ENCODE measurements at regions not wholly inside any gene's neighbourhood (a gene's known extent, or its start where the extent isn't known, plus 50 kb on each side); places are given as distances from the start of the nearest gene placed in this dataset.
A peak's percentile ranks its signal among the peaks of the same experiment; 100 is the strongest.

GRCh38 chr2:155332016-155332415 lies 633.5 kb downstream of the KCNJ3 start:
- no peak for TF ChIP-seq POLR2A (IDR thresholded peaks at IDR 0.05)
- TF ChIP-seq, protein P1, sequence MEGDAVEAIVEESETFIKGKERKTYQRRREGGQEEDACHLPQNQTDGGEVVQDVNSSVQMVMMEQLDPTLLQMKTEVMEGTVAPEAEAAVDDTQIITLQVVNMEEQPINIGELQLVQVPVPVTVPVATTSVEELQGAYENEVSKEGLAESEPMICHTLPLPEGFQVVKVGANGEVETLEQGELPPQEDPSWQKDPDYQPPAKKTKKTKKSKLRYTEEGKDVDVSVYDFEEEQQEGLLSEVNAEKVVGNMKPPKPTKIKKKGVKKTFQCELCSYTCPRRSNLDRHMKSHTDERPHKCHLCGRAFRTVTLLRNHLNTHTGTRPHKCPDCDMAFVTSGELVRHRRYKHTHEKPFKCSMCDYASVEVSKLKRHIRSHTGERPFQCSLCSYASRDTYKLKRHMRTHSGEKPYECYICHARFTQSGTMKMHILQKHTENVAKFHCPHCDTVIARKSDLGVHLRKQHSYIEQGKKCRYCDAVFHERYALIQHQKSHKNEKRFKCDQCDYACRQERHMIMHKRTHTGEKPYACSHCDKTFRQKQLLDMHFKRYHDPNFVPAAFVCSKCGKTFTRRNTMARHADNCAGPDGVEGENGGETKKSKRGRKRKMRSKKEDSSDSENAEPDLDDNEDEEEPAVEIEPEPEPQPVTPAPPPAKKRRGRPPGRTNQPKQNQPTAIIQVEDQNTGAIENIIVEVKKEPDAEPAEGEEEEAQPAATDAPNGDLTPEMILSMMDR (IDR thresholded peaks at IDR 0.05), result no peak
- no peak for ATAC-seq
- WGBS, 4 donors, result 79 to 91% (median 88%) methylated on average over 2 of the region's 2 CpGs
- DNase-seq, result no peak
- Histone ChIP-seq H3K36me3 (no peaks in the 10 kb centered on the region), H3K9me3 (no peaks in the 10 kb centered on the region), H3K27ac (no peak overlapping the region), H3K4me1 (no peaks in the 10 kb centered on the region), H3K27me3 (no peaks in the 10 kb centered on the region), H3K4me3 (no peak overlapping the region)
- intact Hi-C loops (cut with DNase I), result no loop called here

DNA sequence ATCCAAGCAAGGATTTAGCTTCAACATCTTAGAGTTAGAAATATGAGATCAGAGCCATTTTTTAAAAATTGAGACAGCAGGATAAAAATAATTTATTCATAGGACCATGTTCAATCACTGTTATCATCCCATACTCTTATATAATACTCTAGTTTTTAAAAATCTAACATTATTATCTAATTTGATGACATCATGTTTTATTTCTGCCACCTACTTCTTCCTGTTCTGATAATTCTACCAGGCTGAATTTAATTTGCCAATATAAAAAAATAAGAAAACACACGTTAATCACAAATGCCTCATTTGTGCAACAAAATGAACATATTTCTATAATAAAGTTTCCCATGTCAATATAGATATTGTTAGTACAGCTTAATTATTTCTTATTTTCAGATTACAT lies 621.7 kb downstream of the KCNJ3 start:
- no peaks in the 10 kb centered on the region for H3K4me1 ChIP-seq
- peaks cover 0 to 3% (median 0%) of the 10 kb centered on the region in 12 donors for H3K9me3 ChIP-seq
- TF ChIP-seq POLR2A (IDR thresholded peaks at IDR 0.05), result no peak
- 52 to 64% (median 60%) methylated on average over 1 of the region's 1 CpG for WGBS, 4 donors
- no peaks in the 10 kb centered on the region for H3K36me3 ChIP-seq
- intact Hi-C loops (cut with DNase I), result no loop called here
- no peak for ATAC-seq
- DNase-seq, result no peak
- H3K27me3 ChIP-seq, result no peaks in the 10 kb centered on the region
- no peak overlapping the region for H3K27ac ChIP-seq
- no peak overlapping the region for H3K4me3 ChIP-seq

DNA sequence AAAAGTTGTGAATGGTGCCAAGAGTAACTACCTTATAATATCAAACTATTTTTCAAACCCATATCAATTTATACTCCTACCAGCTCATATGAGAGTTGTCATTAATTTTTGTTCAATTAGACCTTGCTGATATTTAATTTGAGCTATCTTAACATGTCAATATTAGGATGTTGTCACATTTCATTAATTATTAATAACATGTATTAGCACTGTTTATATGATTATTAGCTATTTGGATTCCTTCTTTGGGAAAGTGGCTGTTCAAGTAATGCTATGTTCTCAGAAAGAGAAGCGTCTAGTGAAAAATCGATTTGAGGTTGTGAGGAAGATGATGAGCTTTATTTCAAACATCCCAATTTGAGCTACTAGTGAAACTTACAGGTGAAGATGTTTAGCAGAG lies 620.2 kb downstream of the KCNJ3 start:
- no peak for DNase-seq
- no peaks in the 10 kb centered on the region for H3K36me3 ChIP-seq
- H3K9me3 ChIP-seq, result peaks cover 0 to 3% (median 0%) of the 10 kb centered on the region in 12 donors
- no peak overlapping the region for H3K4me3 ChIP-seq
- no peaks in the 10 kb centered on the region for H3K4me1 ChIP-seq
- 80 to 91% (median 84%) methylated on average over 2 of the region's 2 CpGs for WGBS, 4 donors
- TF ChIP-seq, protein P1 (IDR thresholded peaks at IDR 0.05), result no peak
- no peak for TF ChIP-seq POLR2A (IDR thresholded peaks at IDR 0.05)
- intact Hi-C loops (cut with DNase I), result no loop called here
- ATAC-seq, result no peak
- no peak overlapping the region for H3K27ac ChIP-seq
- H3K27me3 ChIP-seq, result no peaks in the 10 kb centered on the region

- H3K27me3 ChIP-seq, result no peaks in the 10 kb centered on the region
- WGBS, 4 donors, result 84 to 88% (median 85%) methylated on average over 2 of the region's 2 CpGs
- intact Hi-C loops (cut with DNase I), result no loop called here
- no peak overlapping the region for H3K27ac ChIP-seq
- ATAC-seq, result no peak
- H3K4me1 ChIP-seq, result no peaks in the 10 kb centered on the region
- no peaks in the 10 kb centered on the region for H3K36me3 ChIP-seq
- peaks cover 0 to under 1% (median 0%) of the 10 kb centered on the region in 12 donors for H3K9me3 ChIP-seq
- DNase-seq, result no peak
- TF ChIP-seq, protein P1 (IDR thresholded peaks at IDR 0.05), result no peak
- no peak for TF ChIP-seq POLR2A (IDR thresholded peaks at IDR 0.05)
- H3K4me3 ChIP-seq, result no peak overlapping the region
These were observed 617.3 kb downstream of the KCNJ3 start for GRCh38 chr2:155315768-155316167.

DNA sequence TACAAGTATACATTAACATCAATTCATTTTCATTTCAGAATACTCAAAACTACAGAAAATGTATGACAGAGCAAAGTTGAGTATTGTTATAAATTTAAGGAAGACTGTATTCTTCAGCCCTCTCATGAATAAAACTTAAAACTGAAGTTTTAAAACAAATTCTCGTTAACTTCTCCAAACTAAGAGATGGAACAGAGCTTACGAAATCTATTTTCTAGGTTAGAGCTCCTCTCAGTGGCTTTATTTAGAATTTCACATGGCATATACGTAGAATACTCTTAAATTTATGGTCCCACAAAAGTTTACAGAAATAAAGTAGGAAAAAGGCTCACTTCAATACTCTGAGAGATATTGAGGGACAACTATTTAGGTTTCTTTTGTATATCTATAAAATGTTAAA lies 612.1 kb downstream of the KCNJ3 start:
- H3K36me3 ChIP-seq, result no peaks in the 10 kb centered on the region
- H3K27ac ChIP-seq, result no peak overlapping the region
- 11 to 16% (median 13%) methylated on average over 3 of the region's 3 CpGs for WGBS, 4 donors
- no peak for TF ChIP-seq POLR2A (IDR thresholded peaks at IDR 0.05)
- TF ChIP-seq, protein P1 (IDR thresholded peaks at IDR 0.05), result peak in 11 of 12 donors; percentile 17 to 58 (median 37)
- no peak overlapping the region for H3K4me3 ChIP-seq
- DNase-seq (no peak), ATAC-seq (no peak)
- H3K9me3 ChIP-seq, result no peaks in the 10 kb centered on the region
- intact Hi-C loops (cut with DNase I), result no loop called here
- H3K27me3 ChIP-seq, result no peaks in the 10 kb centered on the region
- H3K4me1 ChIP-seq, result no peaks in the 10 kb centered on the region

All from heart left ventricle (tissue), 16 donors.